Transverse colon (tissue), 4 donors: ENCODE measurements at regions not wholly inside any gene's neighbourhood (a gene's known extent, or its start where the extent isn't known, plus 50 kb on each side); places are given as distances from the start of the nearest gene placed in this dataset.

Experiments
- EP300 ChIP-seq: sonication (generic); formaldehyde crosslinking; IDR thresholded peaks from one replicate; pipeline ENCODE4 v1.6.1; 2017; ENCODE audit warnings: antibody characterized with exemption, low read depth
- POLR2A ChIP-seq: fragments of 450-650 bp; IDR thresholded peaks from one replicate; pipeline ENCODE4 v1.6.1; 2016; ENCODE audit warnings: antibody characterized with exemption, mild to moderate bottlenecking, moderate library complexity
- POLR2AphosphoS5 ChIP-seq, 3 donors: sonication (generic); formaldehyde crosslinking; IDR thresholded peaks; one replicate each; pipeline ENCODE4 v1.6.1; 2016; ENCODE audit warnings: antibody characterized with exemption in 3 of 3
- TF ChIP-seq, protein P1 (sequence below), 5 experiments: fragments of 200-600 bp in 3 of 5; fragments of 450-650 bp in 2 of 5; sonication (generic) in 3 of 5; IDR thresholded peaks; 1 replicate in 2 of 5; 2 replicates in 3 of 5; pipeline ENCODE4 v1.5.1; 2016 to 2017; ENCODE audit warnings: antibody characterized with exemption in 5 of 5, inconsistent platforms in 3 of 5, mild to moderate bottlenecking in 2 of 5, moderate library complexity in 1 of 5

DNA sequence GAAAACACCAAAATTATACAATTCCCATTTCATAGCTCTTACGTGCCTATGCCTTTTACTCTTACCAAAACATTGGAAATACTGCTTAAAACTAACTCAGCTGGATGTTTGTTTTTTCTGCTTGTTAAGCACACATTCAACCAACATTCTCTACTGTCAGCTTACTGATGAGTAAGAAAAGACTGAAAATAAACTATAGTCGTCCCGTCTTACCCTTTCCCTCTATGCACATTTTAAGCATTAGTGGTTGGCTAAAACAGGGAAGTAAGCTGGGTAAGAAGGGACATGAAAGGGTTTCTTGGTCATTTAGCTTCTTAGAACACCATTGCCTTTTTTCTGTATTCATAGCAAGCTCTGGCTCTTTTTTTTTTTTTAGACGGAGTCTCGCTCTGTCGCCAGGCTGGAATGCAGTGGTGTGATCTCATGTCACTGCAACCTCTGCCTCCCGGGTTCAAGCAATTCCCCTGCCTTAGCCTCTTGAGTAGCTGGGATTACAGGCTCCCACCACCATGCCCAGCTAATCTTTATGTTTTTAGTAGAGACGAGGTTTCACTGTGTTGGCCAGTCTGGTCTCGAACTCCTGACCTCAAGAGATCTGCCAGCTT lies 232.1 kb upstream of the PCSK5 start:
- no peak for TF ChIP-seq POLR2A
- TF ChIP-seq, protein P1, sequence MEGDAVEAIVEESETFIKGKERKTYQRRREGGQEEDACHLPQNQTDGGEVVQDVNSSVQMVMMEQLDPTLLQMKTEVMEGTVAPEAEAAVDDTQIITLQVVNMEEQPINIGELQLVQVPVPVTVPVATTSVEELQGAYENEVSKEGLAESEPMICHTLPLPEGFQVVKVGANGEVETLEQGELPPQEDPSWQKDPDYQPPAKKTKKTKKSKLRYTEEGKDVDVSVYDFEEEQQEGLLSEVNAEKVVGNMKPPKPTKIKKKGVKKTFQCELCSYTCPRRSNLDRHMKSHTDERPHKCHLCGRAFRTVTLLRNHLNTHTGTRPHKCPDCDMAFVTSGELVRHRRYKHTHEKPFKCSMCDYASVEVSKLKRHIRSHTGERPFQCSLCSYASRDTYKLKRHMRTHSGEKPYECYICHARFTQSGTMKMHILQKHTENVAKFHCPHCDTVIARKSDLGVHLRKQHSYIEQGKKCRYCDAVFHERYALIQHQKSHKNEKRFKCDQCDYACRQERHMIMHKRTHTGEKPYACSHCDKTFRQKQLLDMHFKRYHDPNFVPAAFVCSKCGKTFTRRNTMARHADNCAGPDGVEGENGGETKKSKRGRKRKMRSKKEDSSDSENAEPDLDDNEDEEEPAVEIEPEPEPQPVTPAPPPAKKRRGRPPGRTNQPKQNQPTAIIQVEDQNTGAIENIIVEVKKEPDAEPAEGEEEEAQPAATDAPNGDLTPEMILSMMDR (IDR thresholded peaks at IDR 0.05): no peak
- no peak for TF ChIP-seq POLR2AphosphoS5 (IDR thresholded peaks at IDR 0.05)
- TF ChIP-seq EP300: no peak
